CD4-positive, alpha-beta T cell treated with Interleukin-15 for 1 hour (primary cell): ENCODE measurements at regions not wholly inside any gene's neighbourhood (a gene's known extent, or its start where the extent isn't known, plus 50 kb on each side); places are given as distances from the start of the nearest gene placed in this dataset.

ENCODE experiments used
- DNase-seq: peaks from one replicate; pipeline ENCODE4 v3.0.0-alpha.2; 2020

DNA sequence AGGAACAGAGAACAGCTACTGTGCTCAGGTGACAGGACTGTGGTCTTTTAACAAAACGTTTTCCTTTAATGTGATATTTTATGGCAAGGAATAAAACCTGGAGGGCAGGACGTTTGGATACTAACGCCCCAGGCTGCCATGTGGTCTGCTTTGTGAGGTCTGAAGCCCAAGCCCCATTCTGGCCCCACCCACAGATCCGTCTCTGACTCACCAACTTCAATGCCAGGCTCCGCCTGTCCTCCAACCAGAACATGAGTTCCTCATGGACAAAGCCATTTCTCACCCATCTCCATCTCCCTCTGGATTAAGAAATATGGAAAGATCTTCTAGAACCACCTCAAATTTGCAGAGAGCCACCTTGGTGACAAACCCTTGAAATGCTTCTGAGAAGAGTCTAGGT is 148.8 kb downstream of the CRYBB2 start:
- DNase-seq: no peak

DNA sequence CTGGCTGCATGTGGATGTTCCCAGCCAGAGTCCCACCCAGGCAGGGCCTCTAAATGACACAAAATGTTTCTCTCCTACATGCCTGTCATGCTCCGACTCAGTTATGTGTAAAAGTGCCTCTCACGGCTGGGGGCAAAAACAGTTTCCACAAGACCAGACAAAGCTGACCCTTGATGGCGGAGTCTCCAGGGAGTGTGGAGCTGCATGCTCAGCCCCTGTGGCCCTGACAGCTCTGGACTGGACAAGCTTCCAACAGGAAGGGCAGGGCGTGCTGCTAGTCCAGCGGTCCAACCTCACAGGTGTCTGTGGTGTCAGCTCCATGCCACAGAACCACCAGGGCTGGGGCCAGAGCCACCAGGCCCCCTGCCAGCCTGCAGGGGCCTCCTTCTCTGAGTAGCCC is 149.6 kb downstream of the CRYBB2 start:
- DNase-seq: no peak

DNA sequence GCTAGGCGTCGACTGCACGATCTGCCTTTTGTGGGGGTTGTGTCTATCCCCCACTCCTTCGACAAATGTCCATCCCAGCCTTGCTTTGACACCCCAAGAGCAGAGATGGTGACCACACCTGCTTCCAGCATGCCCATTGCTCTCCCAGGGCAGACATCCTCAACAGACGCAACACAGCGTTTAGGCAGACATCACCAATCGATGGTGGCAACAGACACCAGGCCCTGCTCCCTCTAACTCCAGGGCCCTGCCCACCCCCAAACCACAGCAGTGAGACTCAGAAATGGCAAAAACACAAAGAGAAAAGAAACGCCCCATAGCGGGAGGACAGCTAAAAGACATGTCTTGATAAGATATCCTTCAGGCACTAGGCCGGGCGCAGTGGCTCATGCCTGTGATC is 150.9 kb downstream of the CRYBB2 start:
- no peak for DNase-seq

DNA sequence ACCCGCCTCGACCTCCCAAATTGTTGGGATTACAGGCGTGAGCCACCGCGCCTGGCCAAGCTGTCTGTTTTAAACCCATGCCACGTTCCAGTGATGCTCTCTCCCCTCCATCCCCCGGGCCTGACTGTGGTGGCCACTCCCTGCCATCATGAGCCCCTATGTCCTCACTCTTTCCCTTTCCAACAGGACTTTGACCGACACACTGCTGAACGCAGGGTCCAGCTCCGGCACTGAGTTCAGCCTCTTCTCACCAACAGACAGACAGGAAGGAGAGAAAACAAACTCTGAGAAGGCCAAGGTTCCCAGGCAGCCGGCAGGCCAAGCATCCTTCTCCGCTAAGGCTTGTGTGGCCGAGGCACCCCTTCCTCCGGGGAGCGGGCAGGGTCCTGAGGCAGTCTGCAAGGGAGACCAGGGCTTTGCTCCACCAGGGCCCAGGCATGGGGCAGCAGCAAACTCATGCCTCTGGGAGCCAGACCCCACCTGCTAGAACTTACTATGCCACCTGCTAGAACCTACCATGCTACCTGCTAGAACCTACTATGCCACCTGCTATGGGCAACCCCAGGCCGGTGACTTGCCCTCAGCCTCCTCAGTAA is 152.7 kb downstream of the CRYBB2 start:
- no peak for DNase-seq

DNA sequence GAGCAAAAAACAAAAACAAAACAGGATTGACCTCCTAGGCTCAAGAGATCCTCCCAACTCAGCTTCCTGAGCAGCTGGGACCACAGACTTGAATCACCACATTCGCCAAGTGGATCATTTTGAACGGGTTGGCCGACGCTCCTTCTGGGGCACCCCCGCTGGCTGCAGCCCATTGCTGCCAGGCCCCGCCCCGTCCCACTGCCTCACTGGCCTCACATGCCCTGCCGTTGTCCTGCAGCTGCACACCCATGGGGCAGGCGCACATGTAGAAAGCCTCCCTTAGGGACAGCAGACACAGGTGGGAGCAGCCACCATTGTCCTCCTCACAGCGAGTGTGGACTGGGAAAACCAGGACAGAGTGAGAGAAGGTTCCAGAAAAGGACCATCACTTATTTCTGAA is 154.5 kb downstream of the CRYBB2 start:
- DNase-seq: no peak

DNA sequence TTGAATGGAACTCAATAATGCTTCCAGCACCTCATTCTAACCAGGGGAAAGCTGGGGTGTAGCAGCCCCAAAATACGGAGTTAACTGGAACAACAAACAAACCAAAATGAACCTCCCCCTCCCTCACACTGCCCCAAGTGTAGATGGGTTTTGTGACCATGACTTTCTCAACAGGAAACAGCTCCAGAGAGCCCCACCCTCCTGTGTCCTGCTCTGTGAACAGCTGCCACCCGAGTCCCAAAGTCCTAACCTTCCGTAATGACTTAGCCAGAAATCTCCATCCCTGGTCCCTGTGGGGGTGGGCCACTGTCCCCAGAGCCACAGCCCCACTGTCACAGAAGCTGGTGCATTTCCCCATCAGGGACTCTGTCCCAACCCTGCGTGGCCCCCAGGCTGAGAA is 155.4 kb downstream of the CRYBB2 start:
- no peak for DNase-seq

DNA sequence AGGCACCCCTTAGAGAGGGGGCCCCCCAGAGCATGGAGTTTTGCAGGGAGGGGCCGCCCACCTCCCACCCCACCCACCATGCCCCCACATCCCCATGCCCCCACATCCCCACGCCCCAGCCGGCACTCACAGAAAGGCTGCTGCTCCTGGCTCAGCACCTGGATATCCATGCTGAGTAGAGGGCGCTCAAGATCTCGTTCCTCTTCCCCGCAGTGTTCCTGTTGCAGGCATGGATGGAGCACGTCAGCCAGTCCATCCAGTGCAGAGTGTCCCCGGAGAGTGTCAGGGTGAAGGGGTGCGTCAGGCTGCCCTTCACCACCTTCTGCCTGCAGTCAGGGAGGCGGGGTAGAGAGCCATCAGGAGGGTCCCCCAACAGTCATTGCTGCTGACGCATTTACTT is 156.2 kb downstream of the CRYBB2 start:
- DNase-seq: no peak

DNA sequence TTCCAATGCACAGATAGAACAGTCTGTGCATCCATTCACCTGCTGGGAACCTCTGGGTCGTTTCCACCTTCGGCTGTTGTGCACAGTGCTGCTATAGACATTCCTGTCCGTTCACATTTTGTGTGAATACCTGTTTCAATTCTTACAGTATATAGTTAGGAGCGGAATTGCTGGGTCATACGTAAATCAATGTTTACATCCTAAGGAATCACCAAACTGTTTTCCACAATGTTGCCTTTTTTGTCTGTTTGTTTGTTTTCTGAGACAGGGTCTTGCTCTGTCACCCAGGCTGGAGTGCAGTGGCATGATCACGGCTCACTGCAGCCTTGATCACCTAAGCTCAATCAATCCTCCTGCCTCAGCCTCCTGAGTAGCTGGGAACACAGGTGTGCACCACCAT is 158.3 kb downstream of the CRYBB2 start:
- no peak for DNase-seq

DNA sequence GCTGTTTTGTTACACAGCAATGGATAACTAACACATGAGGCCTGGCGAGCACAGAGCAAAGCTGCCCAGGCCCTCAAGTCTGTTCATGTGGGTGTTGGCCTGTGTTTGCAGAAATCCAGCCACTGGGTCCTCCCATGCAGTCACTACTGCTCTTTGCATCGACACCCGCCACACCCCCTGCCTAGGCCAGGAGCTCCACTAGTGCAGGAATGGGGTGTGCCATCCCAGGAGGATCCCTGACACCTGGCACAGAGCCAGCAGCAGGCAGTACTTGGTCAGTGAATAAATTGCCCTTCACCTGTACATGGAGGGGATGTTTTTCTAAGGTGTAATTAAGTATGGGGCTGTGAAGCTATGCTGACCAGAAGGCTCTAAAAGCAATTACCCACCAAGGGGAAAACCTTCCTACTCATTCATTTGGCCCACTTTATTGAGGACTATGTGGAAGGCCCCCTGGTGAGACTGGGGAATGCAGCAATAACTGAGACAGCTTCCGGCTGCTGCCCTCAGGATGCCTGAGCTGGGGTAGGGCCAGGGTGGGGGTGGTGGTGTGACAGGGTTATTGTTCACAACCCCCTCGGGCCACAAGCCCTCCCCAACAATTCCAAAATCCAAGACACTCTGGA is 160.8 kb downstream of the CRYBB2 start:
- no peak for DNase-seq

DNA sequence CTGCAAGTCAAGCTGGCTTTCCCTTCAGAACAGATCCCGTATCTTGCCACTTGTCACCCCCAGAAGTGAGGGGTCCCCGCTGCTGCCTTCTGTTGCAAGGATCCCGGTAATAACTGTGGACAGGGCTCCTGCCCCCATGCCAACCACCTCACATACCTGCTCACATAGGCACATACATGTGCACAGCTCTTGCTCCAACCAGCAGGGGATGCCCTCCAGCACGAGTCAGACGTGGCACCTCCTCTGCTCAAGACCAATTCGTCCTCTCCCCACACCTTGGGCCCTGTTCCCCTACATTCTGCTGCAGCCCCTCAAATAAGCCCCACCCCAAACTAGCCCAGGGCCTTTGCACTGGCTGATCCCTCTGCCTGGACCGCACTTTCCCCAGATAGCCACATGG is 163.3 kb downstream of the CRYBB2 start:
- DNase-seq: no peak

DNA sequence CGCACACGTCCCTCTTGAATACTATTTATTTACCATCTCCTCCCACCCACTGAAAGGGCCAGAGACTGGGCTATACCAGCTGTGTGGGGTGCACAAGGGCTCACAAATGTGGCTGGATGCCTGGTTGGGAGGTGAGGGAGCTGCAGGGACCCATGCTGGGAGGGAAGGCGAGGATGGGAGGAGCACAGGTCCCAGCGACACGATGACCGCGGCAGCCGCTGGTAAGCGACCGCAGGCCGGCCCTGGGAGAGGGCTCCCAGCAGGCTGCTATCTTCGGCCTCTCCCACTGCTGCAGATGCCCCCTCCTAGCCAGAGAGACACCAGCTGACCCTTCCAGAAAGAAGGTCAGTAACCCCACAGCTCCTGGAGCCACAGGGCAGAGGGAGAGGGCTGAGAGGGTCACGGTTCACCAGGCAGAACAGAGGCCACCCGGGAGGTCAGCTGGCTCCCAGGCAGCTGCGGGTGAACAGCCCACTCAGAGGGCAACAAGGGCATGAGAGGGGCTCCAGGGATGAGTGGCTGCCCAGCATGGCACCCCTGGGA is 163.9 kb downstream of the CRYBB2 start:
- DNase-seq: no peak

DNA sequence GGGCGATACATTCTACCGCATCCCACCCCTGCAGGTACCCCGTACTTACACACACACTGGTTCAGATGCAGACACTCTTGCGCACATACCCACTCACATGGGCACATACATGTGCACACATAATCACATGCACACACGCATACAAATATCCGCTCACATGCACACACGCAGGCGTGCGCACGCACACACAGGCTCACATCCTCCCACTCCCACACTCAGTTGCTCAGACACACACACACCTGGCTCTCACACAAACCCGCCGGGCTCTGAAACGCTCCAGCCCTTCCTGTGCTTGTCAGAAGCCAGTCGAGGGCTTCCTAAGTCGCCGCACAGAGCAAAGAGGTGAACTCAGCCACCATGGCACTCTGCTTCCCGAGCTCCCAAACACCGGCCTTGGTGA is 164.5 kb downstream of the CRYBB2 start:
- no peak for DNase-seq

DNA sequence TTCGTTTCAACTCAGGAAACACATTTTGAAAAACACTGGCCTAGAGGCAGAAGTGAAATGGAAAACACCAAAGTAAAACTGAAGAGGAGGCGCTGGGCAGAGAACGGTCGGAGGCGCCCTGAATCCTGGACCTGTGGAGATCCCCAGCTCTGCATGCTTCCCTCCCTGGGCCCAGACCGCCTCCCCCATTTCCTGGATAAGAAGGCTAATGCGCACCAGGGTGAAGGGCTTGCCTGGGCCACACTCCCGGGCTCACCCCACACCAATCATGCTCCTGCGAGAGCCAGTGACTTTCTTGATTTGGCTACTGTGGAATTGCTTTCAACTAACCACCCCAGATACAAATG is 167.1 kb downstream of the CRYBB2 start:
- no peak for DNase-seq

DNA sequence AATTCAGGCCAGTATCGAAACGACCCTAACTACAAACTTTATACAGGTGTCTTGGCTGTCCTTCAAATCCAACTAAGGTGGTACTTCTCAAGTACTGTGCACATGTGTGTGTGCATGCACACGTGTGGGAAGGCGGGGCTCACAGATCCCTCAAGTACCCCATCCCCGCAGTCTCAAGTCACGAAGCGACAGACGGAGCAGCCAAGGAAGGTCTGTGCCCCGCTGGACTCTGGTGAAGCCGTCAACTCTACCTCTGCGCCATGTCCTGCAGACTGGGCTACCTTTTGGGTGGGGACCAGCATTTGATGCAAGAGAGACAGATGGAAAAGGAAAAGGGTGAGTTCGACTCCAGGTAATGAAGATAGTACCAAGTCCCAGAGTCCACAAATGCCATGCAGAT is 169.0 kb downstream of the CRYBB2 start:
- DNase-seq: no peak

DNA sequence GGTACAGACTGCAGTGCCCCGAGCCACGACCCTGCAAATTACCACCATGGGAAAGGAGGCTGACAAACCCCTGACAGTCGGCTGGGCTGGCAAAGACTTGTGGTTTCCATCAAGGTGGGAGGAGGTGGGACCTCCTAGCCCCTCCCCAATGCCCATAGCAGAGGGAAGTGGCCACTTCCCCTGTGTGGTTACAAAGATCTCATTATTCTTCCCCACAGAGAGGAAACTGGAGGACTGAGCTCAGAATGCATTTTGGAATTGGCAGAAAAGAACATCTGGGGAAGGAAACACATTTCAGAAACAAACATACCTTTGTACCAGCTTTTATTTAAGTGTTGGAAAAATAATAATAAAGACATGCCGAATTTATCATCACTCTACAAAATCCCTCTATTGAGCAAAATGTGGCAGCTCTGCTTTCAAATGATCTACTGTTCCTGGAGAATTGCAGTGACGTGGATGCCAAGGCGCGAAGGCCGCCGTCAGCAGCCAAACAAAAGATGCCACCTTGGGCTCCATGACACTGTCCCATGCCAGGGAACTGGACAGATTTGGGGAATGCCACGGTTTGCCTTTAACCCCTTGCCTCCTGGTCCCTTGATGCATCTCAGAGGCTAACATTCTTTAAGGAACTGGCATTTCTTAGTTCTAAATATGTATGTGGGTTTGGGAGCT is 169.6 kb downstream of the CRYBB2 start:
- no peak for DNase-seq

DNA sequence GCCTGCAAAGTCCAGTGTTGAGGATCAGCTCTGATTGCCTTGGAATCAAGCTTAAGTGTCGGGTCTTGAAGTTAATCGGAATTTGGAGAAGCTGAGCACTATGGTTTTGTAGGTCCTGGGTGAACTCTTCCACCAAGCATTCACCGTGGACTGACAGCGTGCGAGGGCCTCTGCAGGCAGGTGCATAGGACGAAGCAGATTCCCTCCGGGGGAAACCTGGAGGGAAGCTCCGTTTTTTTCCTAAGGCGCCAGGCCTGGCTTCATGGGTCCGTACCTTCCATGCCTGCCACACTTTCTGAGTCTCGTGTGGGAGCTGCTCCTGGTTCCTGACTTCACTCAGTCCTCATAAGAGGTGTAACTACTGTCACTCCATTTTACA is 170.1 kb downstream of the CRYBB2 start:
- DNase-seq: no peak

DNA sequence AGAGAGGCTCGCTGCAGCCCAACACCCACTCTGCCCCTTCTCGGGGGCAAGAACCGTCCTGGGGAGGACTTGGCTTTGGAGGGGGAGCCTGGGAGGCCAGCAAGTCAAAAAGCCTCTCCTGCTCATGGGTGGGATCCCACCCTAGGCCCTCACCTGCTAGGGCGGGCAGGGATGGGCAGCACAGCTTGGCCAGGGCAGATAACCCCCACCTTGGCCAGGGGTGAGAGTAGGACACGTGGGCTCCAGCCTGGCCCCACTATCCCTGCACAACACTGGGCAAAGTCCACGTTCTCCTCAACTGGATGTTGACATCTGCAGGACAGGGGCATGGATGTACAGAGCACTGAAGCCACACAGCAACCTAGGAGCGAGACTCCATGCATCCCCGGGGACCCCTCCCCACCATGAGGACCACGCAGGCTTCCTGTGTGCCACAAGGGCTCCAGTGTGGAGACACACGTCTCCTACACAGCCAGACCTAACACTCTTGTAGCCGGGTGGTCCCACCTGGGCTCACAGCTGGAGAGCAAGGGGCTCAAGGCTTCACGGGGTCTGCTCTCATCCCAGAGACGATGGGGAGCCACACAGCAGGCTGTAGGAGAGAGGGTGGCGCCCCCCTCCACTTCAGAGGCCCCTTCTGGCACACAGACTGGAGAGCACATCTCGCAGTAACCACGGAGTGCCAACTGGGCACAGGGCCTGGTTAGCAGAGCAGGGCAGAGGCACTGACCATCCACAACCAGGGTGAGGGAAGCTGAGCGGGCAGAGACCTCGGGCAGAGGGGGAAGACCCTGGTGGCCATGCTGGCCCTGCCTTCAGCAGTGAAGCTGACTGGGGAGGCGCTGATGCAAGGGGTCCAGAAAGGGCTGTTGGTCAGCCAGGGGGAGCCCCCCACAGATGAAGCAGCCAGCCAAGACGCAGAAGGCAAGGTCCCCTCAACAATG is 171.1 kb downstream of the CRYBB2 start:
- no peak for DNase-seq

DNA sequence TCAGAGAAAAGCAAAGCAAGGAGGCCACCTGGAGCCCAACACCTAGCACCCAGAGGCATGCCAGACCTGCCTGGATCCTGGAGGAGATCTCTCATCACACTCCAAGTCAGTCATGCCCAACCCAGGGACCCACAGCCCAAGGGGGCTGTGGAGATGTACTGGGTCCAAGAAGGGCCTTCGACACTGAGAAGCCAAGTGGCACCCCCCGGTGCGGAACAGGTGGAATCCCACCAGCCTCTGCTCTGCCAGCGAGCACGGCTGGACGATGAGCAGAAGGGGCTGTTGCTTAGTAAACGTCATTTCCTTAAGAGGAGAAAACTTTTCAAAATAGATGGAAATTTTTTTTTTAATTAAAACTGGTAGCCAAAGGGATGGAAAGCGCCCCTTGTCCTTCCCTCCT is 171.9 kb upstream of the GRK3 start:
- no peak for DNase-seq

DNA sequence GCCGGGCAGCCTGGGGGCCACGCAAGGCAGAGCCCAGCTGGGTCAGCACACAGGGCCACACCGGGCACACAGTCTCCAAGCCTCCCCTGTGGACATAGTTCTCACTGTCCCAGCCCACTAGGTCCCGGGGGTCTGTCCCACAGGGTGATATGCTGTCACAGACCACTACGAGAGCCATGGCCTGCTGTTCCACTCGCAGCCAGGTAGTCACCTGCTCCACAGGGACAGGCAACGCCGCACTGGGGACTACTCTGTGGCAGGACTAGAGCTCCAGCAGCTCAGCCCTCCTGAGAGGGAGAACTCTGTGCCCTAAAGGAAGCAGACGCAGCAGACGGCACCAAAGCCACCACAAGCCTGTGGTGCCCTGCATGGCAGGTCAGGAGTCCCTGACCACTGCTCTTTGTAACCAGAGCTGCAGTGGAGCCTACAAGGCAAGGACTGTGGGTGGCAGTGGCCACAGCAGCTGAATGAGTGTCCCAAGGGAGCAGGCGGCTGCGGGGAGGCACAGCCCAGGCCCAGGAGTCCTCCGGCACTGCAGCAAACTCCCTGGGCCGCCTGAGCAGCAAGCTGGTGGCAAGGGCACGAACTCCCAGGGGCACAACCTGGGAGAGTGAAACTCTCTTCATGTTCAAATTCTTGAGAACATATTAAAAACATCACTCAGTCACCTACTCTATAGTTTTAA is 171.2 kb upstream of the GRK3 start:
- DNase-seq: no peak

DNA sequence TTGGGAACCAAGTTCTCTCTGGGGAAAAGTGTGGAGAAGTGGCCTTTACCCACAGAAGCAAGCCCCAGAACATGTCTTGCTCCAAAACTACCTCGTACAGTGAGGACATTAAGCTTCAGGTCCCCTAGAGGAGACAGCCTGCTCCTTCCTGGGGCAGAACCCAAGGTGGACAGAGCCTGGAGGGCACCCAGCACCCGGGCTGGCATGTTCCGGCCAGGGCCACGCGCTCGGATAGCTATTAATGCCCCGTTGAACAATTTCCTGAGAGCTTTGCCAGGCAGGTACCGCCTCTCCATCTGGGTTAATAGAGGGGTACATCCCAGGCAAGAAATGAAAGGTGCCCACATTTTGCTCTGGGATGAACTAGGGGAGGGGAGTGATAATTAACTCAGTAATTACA is 169.0 kb upstream of the GRK3 start:
- no peak for DNase-seq

DNA sequence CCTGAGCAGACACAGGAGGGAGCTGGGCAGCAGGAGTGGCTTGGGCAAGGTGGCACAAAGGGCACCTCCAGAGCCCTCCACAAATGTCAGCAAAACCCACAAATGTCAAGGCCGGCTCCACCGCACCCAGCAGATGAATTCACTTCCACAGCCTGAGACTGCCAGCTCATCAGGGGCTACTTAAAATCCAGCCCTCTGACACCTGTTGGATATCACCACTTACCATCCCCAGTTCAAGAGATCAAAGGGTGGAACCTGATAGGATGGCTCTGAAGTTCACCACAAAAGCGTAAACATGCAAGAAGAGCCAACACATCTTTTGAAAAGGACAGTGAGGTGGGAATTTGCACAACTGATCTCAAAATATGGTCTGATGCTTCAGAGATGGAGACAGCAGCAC is 168.6 kb upstream of the GRK3 start:
- no peak for DNase-seq

DNA sequence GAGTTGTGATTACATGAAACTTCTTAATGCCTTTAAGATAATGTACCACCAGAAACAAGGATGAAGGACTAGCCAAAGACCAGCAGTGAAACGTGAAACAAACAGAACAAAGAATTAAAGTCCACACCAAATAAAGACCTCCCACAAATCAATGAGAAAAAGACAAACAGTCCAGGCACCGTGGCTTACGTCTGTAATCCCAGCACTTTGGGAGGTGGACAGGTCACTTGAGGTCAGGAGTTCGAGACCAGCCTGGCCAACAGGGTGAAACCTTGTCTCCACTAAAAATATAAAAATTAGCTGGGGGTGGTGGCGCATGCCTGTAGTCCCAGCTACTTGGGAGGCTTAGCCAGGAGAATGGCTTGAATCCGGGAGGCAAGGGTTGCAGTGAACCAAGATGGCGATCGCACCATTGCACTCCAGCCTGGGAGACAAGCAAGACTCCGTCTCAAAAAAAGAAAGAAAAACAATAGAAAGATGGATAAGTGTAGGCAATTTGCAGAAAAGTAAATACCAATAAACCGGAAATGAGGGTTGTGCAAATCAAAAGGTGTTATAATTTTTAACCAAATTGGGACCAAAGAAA is 167.8 kb upstream of the GRK3 start:
- no peak for DNase-seq

DNA sequence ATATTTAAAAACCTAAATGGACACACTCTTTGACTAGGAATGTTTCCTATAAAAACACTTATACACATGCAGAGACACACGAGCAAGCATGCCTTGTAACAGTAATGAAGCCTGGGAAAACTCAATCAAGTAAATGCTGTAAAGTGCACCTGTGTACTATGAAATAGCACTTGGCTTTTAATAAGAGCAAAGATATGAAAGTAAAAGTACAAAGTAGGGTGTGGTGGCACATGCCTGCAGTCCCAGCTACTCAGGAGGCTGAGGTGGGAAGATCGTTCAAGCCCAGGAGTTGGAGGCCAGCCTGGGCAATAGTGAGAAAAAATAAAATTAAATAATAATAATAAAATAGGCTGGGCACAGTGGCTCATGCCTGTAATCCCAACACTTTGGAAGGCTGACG is 166.9 kb upstream of the GRK3 start:
- no peak for DNase-seq
